Psoas muscle (tissue), 7 donors: ENCODE measurements at regions not wholly inside any gene's neighbourhood (a gene's known extent, or its start where the extent isn't known, plus 50 kb on each side); places are given as distances from the start of the nearest gene placed in this dataset.
"Not testable (repeated sequence)": the region's sequence is repeated elsewhere in the genome, so short reads cannot be mapped to it uniquely, and the experiment has no call there.

Source experiments
- ATAC-seq, 4 donors: fragments of 200-7000 bp; cut with Tn5 transposase; one replicate each; pipeline ENCODE4 v1.9.1; 2020; ENCODE audit warnings: moderate library complexity in 3 of 4, mild to moderate bottlenecking in 2 of 4
- DNase-seq, 2 donors: peaks; one replicate each; pipeline ENCODE4 v3.0.0-alpha.2; 2020
- H3K27ac ChIP-seq: fragments of 200-600 bp; one replicate; pipeline ENCODE4 v1.8.0; 2022
- H3K27me3 ChIP-seq, 3 donors: fragments of 200-600 bp in 1 of 3; one replicate each; pipeline versions ENCODE4 v1.6.1 to v1.8.0; 2013 to 2022; ENCODE audit warnings: low read length in 2 of 3, mild to moderate bottlenecking in 2 of 3, moderate library complexity in 1 of 3; ENCODE audit not compliant: insufficient read depth in 3 of 3
- H3K36me3 ChIP-seq, 2 donors: fragments of 200-600 bp in 1 of 2; one replicate each; pipeline versions ENCODE4 v1.6.1 to v1.8.0; 2013 to 2022; ENCODE audit warnings: low read depth in 1 of 2, mild to moderate bottlenecking in 1 of 2, moderate library complexity in 1 of 2; ENCODE audit not compliant: insufficient read depth in 1 of 2
- H3K4me1 ChIP-seq: fragments of 200-600 bp; one replicate; pipeline ENCODE4 v1.8.0; 2022
- H3K4me3 ChIP-seq: fragments of 200-600 bp; one replicate; pipeline ENCODE4 v1.8.0; 2022; ENCODE audit warnings: mild to moderate bottlenecking
- H3K9me3 ChIP-seq: fragments of 200-600 bp; one replicate; pipeline ENCODE4 v1.8.0; 2022
- WGBS, 3 donors: extraction: QIAGEN DNeasy Blood & Tissue Kit; methylation state at CpG; one replicate each; pipeline versions ENCODE4 v1.1.6 to v1.1.7; 2013; 5-methylcytosine and 5-hydroxymethylcytosine counted together
- intact Hi-C, 2 donors: fragments of 100-400 bp; cut with DNase I; formaldehyde crosslinking; loops; one replicate each; pipeline versions ENCODE4 v1.11.0 to v1.14.2; 2022
- TF ChIP-seq, protein P1 (sequence below): fragments of 200-600 bp; IDR thresholded peaks from one replicate; pipeline ENCODE4 v1.8.0; 2022; ENCODE audit warnings: antibody characterized with exemption
- donor health status: healthy with polysubstance abuse.
- donor health status: DM: no; HTN: no; CAD: no; lungs with moderate emphysema.
- donor health status: Bipolar disorder and iron deficiency.
- donor health status: healthy.
- donor health status: DM: yes; HTN: yes; CAD: no.
- donor health status: DM: no; HTN: no; CAD: no.
- donor health status: DM: yes; HTN: yes; CAD: no.

DNA sequence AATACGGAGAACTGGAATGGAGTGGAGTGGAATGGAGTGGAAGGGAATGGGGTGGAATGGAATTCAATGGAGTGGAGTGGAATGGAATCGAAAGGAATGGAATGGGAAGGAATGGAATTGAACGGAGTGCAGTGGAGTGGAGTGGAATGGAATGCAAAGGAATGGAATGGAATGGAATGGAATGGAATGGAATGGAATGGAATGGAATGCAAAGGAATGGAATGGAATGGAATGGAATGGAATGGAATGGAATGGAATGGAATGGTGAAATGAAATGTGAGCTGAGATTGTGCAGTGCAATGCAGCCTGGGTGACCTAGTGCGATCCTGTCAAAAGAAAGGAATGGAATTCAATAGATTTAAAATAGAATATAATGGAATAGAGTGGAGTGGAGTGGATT lies 357.3 kb upstream of the WSB1 start:
- 73 to 80% (median 78%) methylated on average over 4 of the region's 4 CpGs for WGBS, 3 donors
- DNase-seq, H3K36me3 ChIP-seq, H3K9me3 ChIP-seq, H3K4me1 ChIP-seq, intact Hi-C loops, H3K27ac ChIP-seq, H3K4me3 ChIP-seq, H3K27me3 ChIP-seq: not testable (repeated sequence)
- peak in 3 of 4 donors; percentile 21 to 51 (median 34) for ATAC-seq

DNA sequence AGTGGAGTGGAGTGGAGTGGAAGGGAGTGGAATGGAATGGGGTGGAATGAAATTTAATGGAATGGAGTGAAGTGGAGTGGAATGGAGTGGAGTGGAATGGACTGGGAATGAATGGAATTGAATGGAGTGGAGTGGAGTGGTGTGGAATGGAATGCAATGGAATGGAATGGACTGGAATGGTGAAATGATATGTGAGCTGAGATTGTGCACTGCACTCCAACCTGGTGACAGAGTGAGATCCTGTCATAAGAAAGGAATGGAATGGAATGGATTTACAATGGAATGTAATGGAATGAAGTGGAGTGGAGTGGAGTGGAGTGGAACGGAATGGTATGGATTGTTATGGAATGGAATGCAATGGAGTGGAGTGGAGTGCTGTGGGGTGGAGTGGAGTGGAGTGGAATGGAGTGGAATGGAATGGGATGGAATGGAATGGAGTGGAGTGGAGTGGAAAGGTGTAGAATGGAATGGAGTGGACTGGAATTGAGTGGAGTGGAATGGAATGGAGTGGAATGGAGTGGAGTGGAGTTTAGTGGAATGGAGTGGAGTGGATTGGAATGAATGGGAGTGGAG lies 356.1 kb upstream of the WSB1 start:
- H3K4me1 ChIP-seq, H3K4me3 ChIP-seq, H3K27me3 ChIP-seq, H3K36me3 ChIP-seq, H3K27ac ChIP-seq, H3K9me3 ChIP-seq, intact Hi-C loops, DNase-seq: not testable (repeated sequence)
- 35 to 53% (median 38%) methylated on average over 1 of the region's 1 CpG for WGBS, 3 donors
- ATAC-seq: peak; percentile 43 to 71 (median 66)

DNA sequence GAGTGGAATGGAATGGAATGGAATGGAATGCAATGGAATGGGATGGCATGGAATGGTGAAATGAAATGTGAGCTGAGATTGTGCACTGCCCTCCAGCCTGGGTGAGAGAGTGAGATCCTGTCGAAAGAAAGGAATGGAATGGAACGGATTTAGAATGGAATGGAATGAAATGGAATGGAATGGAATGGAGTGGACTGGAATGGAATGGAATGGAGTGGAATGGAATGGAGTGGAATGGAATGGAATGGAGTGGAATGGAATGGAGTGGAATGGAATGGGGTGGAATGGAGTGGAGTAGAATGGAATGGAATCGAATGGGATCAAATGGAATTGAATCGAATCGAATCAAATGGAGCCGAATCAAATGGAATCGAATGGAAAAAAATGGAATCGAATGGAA lies 354.2 kb upstream of the WSB1 start:
- H3K36me3 ChIP-seq, H3K4me3 ChIP-seq, H3K27me3 ChIP-seq, DNase-seq, H3K27ac ChIP-seq, H3K4me1 ChIP-seq, intact Hi-C loops, ATAC-seq, H3K9me3 ChIP-seq: not testable (repeated sequence)
- WGBS, 3 donors: 78 to 80% (median 79%) methylated on average over 8 of the region's 8 CpGs

DNA sequence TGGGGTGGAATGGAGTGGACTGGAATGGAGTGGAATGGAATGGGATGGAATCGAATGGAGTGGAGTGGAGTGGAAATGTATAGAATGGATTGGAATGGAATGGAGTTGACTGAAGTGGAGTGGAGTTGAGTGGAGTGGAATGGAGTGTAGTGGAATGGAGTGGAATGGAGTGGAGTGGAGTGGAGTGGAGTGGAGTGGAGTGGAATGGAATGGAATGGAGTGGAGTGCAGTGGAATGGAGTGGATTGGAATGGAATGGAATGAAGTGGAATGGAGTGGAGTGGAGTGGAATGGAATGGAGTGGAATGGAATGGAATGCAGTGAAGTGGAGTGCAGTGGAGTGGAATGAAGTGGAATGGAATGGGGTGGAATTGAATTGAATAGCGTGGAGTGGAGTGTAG lies 353.3 kb upstream of the WSB1 start:
- DNase-seq, H3K4me1 ChIP-seq, H3K27me3 ChIP-seq, H3K4me3 ChIP-seq, H3K36me3 ChIP-seq, intact Hi-C loops, H3K9me3 ChIP-seq, H3K27ac ChIP-seq: not testable (repeated sequence)
- WGBS, 3 donors: 33 to 42% (median 38%) methylated on average over 2 of the region's 2 CpGs
- peak in 3 of 4 donors; percentile 63 to 67 (median 66) for ATAC-seq

DNA sequence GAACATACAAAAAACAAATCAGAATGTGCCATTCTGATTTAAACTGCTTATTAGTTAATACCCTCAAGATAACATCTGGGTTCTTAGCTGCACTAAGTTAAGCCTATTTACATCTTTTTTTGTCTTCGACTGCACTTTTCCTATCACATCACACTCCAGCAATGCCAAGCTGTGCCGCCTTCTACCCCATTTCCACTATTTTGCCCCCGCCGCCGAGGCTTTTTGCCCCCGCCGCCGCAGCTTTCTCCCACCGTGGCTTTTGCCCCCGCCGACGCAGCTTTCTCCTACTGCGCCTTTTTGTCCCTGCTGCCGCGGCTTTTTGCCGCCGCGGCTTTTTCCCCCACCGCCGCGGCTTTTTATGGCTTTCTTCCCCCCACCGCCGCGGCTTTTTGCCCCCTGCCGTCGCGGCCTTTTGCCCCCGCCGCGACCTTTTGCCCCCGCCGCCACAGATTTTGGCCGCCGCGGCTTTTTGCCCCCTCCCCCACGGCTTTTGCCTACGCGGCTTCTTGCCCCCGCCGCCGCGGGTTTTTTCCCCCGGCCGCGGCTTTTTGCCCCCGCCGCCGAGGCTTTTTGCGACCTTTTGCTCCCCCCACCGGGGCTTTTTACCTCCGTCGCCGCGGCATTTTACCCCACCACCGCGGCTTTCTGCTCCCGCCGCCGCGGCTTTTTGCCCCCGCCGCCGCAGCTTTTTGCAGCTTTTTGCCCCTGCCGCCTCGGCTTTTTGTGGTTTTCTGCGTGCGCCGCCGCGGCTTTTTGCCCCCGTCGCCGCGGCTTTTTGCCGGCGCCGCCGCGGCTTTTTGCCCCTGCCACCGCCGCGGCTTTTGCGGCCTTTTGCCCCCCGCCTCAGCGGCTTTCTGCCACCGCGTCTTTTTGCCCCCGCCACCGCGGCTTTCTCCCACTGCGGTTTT lies 331.4 kb upstream of the WSB1 start:
- H3K9me3 ChIP-seq: peaks cover 5% of the 10 kb centered on the region
- TF ChIP-seq, protein P1, sequence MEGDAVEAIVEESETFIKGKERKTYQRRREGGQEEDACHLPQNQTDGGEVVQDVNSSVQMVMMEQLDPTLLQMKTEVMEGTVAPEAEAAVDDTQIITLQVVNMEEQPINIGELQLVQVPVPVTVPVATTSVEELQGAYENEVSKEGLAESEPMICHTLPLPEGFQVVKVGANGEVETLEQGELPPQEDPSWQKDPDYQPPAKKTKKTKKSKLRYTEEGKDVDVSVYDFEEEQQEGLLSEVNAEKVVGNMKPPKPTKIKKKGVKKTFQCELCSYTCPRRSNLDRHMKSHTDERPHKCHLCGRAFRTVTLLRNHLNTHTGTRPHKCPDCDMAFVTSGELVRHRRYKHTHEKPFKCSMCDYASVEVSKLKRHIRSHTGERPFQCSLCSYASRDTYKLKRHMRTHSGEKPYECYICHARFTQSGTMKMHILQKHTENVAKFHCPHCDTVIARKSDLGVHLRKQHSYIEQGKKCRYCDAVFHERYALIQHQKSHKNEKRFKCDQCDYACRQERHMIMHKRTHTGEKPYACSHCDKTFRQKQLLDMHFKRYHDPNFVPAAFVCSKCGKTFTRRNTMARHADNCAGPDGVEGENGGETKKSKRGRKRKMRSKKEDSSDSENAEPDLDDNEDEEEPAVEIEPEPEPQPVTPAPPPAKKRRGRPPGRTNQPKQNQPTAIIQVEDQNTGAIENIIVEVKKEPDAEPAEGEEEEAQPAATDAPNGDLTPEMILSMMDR: no peak
- no peak overlapping the region for H3K4me3 ChIP-seq

DNA sequence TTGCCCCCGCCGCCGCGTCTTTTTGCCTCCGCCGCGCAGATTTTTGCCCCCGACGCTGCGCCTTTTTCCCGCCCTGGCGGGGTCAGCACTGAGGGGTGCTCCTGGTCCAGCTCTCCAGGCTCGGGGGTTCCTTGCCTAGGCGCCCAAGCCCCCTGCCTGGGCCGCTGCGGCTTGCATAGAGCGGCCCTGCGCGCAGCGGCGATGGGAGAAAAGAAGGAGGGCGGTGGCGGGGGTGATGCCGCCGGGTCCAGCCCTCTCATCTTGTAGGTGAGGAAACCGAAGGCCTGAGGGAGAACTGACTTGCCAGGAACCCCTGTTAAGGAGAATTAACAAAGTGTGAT lies 330.8 kb upstream of the WSB1 start:
- Histone ChIP-seq H3K4me1 (no peaks in the 10 kb centered on the region), H3K4me3 (no peak overlapping the region), H3K36me3 (no peaks in the 10 kb centered on the region), H3K9me3 (peaks cover 5% of the 10 kb centered on the region), H3K27ac (no peak overlapping the region), H3K27me3 (peaks cover 0 to 24% (median 4%) of the 10 kb centered on the region in 3 donors)
- intact Hi-C loops: no loop called here
- TF ChIP-seq, protein P1: no peak
- DNase-seq (no peak), ATAC-seq (no peak)
- 32 to 41% (median 37%) methylated on average over 25 to 26 of the region's 26 CpGs for WGBS, 3 donors

More for the DNA sequence above, 331.4 kb upstream of the WSB1 start:
- no peak for ATAC-seq
- H3K36me3 ChIP-seq: no peaks in the 10 kb centered on the region
- DNase-seq: peak in 1 of 2 donors; percentile 46
- no peaks in the 10 kb centered on the region for H3K4me1 ChIP-seq
- intact Hi-C loops: no loop called here
- H3K27ac ChIP-seq: no peak overlapping the region
- H3K27me3 ChIP-seq: peaks cover 0 to 24% (median 4%) of the 10 kb centered on the region in 3 donors
- WGBS, 3 donors: 27 to 42% (median 28%) methylated on average over 85 to 91 of the region's 91 CpGs

DNA sequence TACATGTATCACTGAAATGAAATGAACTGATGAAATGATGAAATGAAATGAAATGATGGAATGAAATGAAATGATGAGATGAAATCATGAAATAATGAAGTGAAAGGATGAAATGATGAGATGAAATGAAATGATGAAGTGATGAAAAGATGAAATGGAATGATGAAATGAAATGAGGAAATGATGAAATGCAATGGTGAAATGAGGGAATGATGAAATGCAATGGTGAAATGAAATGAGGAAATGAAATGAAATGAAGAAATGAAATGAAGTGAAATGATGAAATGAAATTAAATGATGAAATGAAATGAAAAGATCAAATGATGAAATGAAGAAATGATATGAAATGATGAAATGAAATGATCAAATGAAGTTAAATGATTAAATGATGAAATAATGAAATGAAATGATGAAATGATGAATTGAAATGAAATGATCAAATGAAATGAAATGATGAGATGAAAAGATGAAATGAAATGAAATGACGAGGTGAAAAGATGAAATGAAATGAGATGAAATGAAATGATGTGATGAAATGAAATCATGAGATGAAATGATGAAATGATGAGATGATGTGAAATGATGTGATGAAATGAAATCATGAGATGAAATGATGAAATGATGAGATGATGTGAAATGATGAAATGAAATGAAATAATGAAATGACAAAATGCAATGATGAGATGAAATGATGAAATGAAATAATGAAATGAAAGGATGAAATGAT lies 327.9 kb upstream of the WSB1 start:
- DNase-seq, H3K4me1 ChIP-seq, H3K27ac ChIP-seq, ATAC-seq, H3K9me3 ChIP-seq, intact Hi-C loops, H3K36me3 ChIP-seq, H3K4me3 ChIP-seq: not testable (repeated sequence)
- WGBS, 3 donors: 50 to 60% (median 56%) methylated on average over 1 of the region's 1 CpG
- H3K27me3 ChIP-seq: peaks cover 0 to 20% (median 4%) of the 10 kb centered on the region in 3 donors

DNA sequence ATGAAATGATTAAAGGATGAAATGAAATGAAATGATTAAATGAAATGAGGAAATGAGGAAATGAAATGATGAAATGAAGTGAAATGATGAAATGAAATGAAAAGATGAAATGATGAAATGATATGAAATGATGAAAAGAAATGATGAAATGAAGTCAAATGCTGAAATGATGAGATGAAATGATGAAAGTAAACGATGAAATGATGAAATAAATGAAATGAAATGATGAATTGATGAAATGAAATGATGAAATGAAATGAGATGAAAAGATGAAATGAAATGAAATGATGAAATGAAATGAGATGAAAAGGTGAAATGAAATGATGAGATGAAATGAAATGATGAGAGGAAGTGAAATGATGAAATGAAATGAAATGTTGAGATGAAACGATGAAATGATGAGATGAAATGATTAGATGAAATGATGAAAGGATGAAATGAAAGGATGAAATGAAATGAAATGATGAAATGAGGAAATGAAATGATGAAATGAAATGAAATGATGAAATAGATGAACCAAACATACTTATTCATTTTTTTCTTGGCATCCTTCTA lies 327.2 kb upstream of the WSB1 start:
- intact Hi-C loops, ATAC-seq: not testable (repeated sequence)

More for the DNA sequence above, 327.2 kb upstream of the WSB1 start:
- H3K4me1 ChIP-seq, H3K4me3 ChIP-seq, H3K27ac ChIP-seq, H3K9me3 ChIP-seq, H3K36me3 ChIP-seq, DNase-seq: not testable (repeated sequence)
- WGBS, 3 donors: 41 to 49% (median 46%) methylated on average over 2 of the region's 2 CpGs
- peaks cover 0 to 19% (median 4%) of the 10 kb centered on the region in 3 donors for H3K27me3 ChIP-seq
